ENCODE measurements at regions not wholly inside any gene's neighbourhood (a gene's known extent, or its start where the extent isn't known, plus 50 kb on each side); places are given as distances from the start of the nearest gene placed in this dataset.

GRCh38 chr5:54821445-54822323, 163.7 kb downstream of the ESM1 start:
- TF ChIP-seq, protein P1, sequence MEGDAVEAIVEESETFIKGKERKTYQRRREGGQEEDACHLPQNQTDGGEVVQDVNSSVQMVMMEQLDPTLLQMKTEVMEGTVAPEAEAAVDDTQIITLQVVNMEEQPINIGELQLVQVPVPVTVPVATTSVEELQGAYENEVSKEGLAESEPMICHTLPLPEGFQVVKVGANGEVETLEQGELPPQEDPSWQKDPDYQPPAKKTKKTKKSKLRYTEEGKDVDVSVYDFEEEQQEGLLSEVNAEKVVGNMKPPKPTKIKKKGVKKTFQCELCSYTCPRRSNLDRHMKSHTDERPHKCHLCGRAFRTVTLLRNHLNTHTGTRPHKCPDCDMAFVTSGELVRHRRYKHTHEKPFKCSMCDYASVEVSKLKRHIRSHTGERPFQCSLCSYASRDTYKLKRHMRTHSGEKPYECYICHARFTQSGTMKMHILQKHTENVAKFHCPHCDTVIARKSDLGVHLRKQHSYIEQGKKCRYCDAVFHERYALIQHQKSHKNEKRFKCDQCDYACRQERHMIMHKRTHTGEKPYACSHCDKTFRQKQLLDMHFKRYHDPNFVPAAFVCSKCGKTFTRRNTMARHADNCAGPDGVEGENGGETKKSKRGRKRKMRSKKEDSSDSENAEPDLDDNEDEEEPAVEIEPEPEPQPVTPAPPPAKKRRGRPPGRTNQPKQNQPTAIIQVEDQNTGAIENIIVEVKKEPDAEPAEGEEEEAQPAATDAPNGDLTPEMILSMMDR (conservative IDR thresholded peaks at IDR 0.05; ENCODE audit: low read depth, low read length), result no peak
- TF ChIP-seq EZH2 (IDR thresholded peaks at IDR 0.05; ENCODE audit: low read length, unreplicated experiment) (no peak), EZH2phosphoT487 (IDR thresholded peaks at IDR 0.05; ENCODE audit: borderline replicate concordance, low read length) (no peak)
